Liver (tissue), 8 donors: ENCODE measurements at regions not wholly inside any gene's neighbourhood (a gene's known extent, or its start where the extent isn't known, plus 50 kb on each side); places are given as distances from the start of the nearest gene placed in this dataset.
A peak's percentile ranks its signal among the peaks of the same experiment; 100 is the strongest.

ENCODE experiments used
- DNase-seq: peaks from one replicate; pipeline ENCODE4 v3.0.0-alpha.2; 2017; ENCODE audit warnings: low spot score
- H3K27ac ChIP-seq, 2 donors: one replicate each; pipeline ENCODE4 v1.7.0; 2013; ENCODE audit warnings: inconsistent platforms in 2 of 2, low read length in 2 of 2, control low read depth in 1 of 2, low read depth in 1 of 2, mild to moderate bottlenecking in 1 of 2
- H3K27me3 ChIP-seq, 4 donors: one replicate each; pipeline versions ENCODE4 v1.6.1 to v1.7.0; 2013; ENCODE audit warnings: low read length in 3 of 4, inconsistent platforms in 1 of 4, mild to moderate bottlenecking in 1 of 4, moderate library complexity in 1 of 4; ENCODE audit not compliant: control insufficient read depth in 4 of 4, insufficient read depth in 4 of 4
- H3K36me3 ChIP-seq, 4 donors: one replicate each; pipeline versions ENCODE4 v1.6.1 to v1.7.0; 2013; ENCODE audit warnings: low read length in 3 of 4, mild to moderate bottlenecking in 3 of 4, low read depth in 1 of 4, moderate library complexity in 1 of 4; ENCODE audit not compliant: control insufficient read depth in 4 of 4, insufficient read depth in 3 of 4
- H3K4me1 ChIP-seq, 4 donors: one replicate each; pipeline versions ENCODE4 v1.6.1 to v1.7.0; 2013; ENCODE audit warnings: low read length in 3 of 4, mild to moderate bottlenecking in 3 of 4, moderate library complexity in 1 of 4; ENCODE audit not compliant: control insufficient read depth in 4 of 4, insufficient read depth in 4 of 4
- H3K4me3 ChIP-seq, 3 donors: one replicate each; pipeline versions ENCODE4 v1.6.1 to v1.7.0; 2013; ENCODE audit warnings: low read length in 3 of 3, control low read depth in 1 of 3, low read depth in 1 of 3, mild to moderate bottlenecking in 1 of 3
- H3K9ac ChIP-seq, 2 donors: one replicate each; pipeline ENCODE4 v1.7.0; 2013; ENCODE audit warnings: low read length in 2 of 2, mild to moderate bottlenecking in 2 of 2, moderate library complexity in 2 of 2, control low read depth in 1 of 2, low read depth in 1 of 2
- H3K9me3 ChIP-seq, 4 donors: one replicate each; pipeline versions ENCODE4 v1.6.1 to v1.7.0; 2013; ENCODE audit warnings: low read length in 3 of 4; ENCODE audit not compliant: control insufficient read depth in 4 of 4
- EGR1 ChIP-seq, 2 donors: IDR thresholded peaks; 2 replicates each; pipeline ENCODE4 v1.6.1; 2016 to 2018; ENCODE audit warnings: antibody characterized with exemption in 2 of 2, low read depth in 2 of 2
- FOXA1 ChIP-seq: IDR thresholded peaks from 2 replicates; pipeline ENCODE4 v1.6.1; 2016; ENCODE audit warnings: antibody characterized with exemption
- FOXA2 ChIP-seq: IDR thresholded peaks from 2 replicates; pipeline ENCODE4 v1.6.1; 2016; ENCODE audit warnings: antibody characterized with exemption
- GABPA ChIP-seq, 2 donors: IDR thresholded peaks in 1 of 2; conservative IDR thresholded peaks in 1 of 2; 2 replicates each; pipeline ENCODE4 v1.6.1; 2016; ENCODE audit warnings: antibody characterized with exemption in 2 of 2, mild to moderate bottlenecking in 1 of 2, moderate library complexity in 1 of 2
- HNF4A ChIP-seq, 2 donors: conservative IDR thresholded peaks; 2 replicates each; pipeline ENCODE4 v1.6.1; 2016; ENCODE audit warnings: antibody characterized with exemption in 2 of 2, mild to moderate bottlenecking in 2 of 2
- NR2F2 ChIP-seq: IDR thresholded peaks from 2 replicates; pipeline ENCODE4 v1.6.1; 2016; ENCODE audit warnings: antibody characterized with exemption
- RXRA ChIP-seq, 2 donors: IDR thresholded peaks; 2 replicates each; pipeline ENCODE4 v1.6.1; 2017 to 2018; ENCODE audit warnings: antibody characterized with exemption in 2 of 2, mild to moderate bottlenecking in 1 of 2
- SP1 ChIP-seq: IDR thresholded peaks from 2 replicates; pipeline ENCODE4 v1.6.1; 2018; ENCODE audit warnings: antibody characterized with exemption, mild to moderate bottlenecking
- TAF1 ChIP-seq: conservative IDR thresholded peaks from 2 replicates; pipeline ENCODE4 v1.6.1; 2016; ENCODE audit warnings: antibody characterized with exemption, mild to moderate bottlenecking
- YY1 ChIP-seq: IDR thresholded peaks from 2 replicates; pipeline ENCODE4 v1.6.1; 2016; ENCODE audit warnings: antibody characterized with exemption, mild to moderate bottlenecking
- WGBS: extraction: QIAGEN DNeasy Blood & Tissue Kit; methylation state at CpG from one replicate; pipeline ENCODE4 v1.1.7; 2013; 5-methylcytosine and 5-hydroxymethylcytosine counted together
- TF ChIP-seq, protein P1 (sequence below): IDR thresholded peaks from 2 replicates; pipeline ENCODE4 v1.6.1; 2016; ENCODE audit warnings: antibody characterized with exemption, mild to moderate bottlenecking
- TF ChIP-seq, protein P2 (sequence below): IDR thresholded peaks from 2 replicates; pipeline ENCODE4 v1.6.1; 2016; ENCODE audit warnings: antibody characterized with exemption
- TF ChIP-seq, protein P3 (sequence below): fragments of 150-350 bp; IDR thresholded peaks from 2 replicates; pipeline ENCODE4 v1.5.1; 2017; ENCODE audit warnings: improper control_type of control experiment, low read depth, low read length; ENCODE audit not compliant: missing input control
- TF ChIP-seq, protein P4 (sequence below): IDR thresholded peaks from 2 replicates; pipeline ENCODE4 v1.6.1; 2016; ENCODE audit warnings: antibody characterized with exemption
- donor health status: healthy.
- donor health status: healthy.
- donor health status: healthy.
- donor health status: healthy.
- donor health status: healthy.

DNA sequence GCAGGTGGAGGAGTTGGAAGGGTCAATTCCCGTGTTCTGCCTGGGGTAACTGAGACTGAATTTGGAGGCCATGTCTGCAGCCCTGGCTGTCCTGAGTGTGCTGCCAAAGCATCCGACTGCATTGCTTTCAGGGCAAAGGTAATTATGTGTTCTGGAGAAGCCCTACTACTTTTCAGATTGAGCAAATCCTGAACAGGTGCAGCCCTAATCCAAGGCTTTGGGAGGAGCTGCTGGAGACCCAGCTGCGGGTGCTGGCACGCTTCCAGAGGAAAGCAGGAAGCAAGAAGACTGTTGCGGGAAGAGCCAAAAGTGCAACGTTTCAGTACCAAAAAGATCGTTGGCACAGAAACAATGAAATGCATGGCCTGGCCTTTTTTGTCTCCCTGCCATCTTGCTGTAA, 73.7 kb upstream of the NRIP1 start (continued):
- TF ChIP-seq, protein P1, sequence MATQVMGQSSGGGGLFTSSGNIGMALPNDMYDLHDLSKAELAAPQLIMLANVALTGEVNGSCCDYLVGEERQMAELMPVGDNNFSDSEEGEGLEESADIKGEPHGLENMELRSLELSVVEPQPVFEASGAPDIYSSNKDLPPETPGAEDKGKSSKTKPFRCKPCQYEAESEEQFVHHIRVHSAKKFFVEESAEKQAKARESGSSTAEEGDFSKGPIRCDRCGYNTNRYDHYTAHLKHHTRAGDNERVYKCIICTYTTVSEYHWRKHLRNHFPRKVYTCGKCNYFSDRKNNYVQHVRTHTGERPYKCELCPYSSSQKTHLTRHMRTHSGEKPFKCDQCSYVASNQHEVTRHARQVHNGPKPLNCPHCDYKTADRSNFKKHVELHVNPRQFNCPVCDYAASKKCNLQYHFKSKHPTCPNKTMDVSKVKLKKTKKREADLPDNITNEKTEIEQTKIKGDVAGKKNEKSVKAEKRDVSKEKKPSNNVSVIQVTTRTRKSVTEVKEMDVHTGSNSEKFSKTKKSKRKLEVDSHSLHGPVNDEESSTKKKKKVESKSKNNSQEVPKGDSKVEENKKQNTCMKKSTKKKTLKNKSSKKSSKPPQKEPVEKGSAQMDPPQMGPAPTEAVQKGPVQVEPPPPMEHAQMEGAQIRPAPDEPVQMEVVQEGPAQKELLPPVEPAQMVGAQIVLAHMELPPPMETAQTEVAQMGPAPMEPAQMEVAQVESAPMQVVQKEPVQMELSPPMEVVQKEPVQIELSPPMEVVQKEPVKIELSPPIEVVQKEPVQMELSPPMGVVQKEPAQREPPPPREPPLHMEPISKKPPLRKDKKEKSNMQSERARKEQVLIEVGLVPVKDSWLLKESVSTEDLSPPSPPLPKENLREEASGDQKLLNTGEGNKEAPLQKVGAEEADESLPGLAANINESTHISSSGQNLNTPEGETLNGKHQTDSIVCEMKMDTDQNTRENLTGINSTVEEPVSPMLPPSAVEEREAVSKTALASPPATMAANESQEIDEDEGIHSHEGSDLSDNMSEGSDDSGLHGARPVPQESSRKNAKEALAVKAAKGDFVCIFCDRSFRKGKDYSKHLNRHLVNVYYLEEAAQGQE, result no peak
- TF ChIP-seq, protein P2, sequence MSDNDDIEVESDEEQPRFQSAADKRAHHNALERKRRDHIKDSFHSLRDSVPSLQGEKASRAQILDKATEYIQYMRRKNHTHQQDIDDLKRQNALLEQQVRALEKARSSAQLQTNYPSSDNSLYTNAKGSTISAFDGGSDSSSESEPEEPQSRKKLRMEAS, result no peak
- no peak for TF ChIP-seq GABPA (IDR thresholded peaks at IDR 0.05 in 1 of 2, conservative IDR thresholded peaks at IDR 0.05 in 1 of 2)
- no peak for TF ChIP-seq FOXA2
- TF ChIP-seq HNF4A (conservative IDR thresholded peaks at IDR 0.05), result peak; percentile 28 to 42
- no peak for TF ChIP-seq TAF1
- no peak for TF ChIP-seq NR2F2
- peak; percentile 32 for TF ChIP-seq YY1

DNA sequence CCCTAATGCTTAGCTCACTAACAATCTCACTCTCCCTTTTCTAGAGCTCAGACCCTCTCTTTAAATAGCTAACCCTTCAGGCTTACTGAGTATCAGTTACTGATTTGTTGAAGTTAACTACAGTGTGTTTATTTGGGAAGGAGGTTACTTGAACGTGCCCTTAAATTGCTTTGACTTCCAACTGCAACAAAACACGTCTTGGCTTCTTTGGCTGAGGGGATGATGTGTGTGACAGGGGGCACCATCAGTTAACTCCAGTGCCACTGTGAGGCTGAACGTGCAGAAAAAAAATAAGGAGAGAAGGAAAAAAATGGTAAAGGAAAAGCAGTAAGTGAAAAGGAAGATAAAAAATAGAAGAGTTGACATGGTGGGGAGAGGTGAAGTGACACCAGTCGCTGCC, 75.1 kb upstream of the NRIP1 start:
- TF ChIP-seq YY1 (no peak), FOXA1 (no peak), GABPA (IDR thresholded peaks at IDR 0.05 in 1 of 2, conservative IDR thresholded peaks at IDR 0.05 in 1 of 2) (no peak), TAF1 (no peak), NR2F2 (no peak), RXRA (IDR thresholded peaks at IDR 0.05) (no peak), SP1 (no peak), EGR1 (IDR thresholded peaks at IDR 0.05; ENCODE audit: low read depth in 2 of 2) (no peak)
- TF ChIP-seq, protein P3, sequence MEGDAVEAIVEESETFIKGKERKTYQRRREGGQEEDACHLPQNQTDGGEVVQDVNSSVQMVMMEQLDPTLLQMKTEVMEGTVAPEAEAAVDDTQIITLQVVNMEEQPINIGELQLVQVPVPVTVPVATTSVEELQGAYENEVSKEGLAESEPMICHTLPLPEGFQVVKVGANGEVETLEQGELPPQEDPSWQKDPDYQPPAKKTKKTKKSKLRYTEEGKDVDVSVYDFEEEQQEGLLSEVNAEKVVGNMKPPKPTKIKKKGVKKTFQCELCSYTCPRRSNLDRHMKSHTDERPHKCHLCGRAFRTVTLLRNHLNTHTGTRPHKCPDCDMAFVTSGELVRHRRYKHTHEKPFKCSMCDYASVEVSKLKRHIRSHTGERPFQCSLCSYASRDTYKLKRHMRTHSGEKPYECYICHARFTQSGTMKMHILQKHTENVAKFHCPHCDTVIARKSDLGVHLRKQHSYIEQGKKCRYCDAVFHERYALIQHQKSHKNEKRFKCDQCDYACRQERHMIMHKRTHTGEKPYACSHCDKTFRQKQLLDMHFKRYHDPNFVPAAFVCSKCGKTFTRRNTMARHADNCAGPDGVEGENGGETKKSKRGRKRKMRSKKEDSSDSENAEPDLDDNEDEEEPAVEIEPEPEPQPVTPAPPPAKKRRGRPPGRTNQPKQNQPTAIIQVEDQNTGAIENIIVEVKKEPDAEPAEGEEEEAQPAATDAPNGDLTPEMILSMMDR, result no peak
- TF ChIP-seq, protein P4, sequence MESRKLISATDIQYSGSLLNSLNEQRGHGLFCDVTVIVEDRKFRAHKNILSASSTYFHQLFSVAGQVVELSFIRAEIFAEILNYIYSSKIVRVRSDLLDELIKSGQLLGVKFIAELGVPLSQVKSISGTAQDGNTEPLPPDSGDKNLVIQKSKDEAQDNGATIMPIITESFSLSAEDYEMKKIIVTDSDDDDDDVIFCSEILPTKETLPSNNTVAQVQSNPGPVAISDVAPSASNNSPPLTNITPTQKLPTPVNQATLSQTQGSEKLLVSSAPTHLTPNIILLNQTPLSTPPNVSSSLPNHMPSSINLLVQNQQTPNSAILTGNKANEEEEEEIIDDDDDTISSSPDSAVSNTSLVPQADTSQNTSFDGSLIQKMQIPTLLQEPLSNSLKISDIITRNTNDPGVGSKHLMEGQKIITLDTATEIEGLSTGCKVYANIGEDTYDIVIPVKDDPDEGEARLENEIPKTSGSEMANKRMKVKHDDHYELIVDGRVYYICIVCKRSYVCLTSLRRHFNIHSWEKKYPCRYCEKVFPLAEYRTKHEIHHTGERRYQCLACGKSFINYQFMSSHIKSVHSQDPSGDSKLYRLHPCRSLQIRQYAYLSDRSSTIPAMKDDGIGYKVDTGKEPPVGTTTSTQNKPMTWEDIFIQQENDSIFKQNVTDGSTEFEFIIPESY, result no peak
- Histone ChIP-seq H3K9ac (no peak overlapping the region), H3K9me3 (no peaks in the 10 kb centered on the region), H3K27me3 (no peaks in the 10 kb centered on the region), H3K36me3 (no peaks in the 10 kb centered on the region), H3K4me3 (no peak overlapping the region), H3K27ac (peak overlapping the region; percentile 25 to 61), H3K4me1 (peaks cover 10 to 58% (median 39%) of the 10 kb centered on the region in 4 donors)
- DNase-seq, result no peak
- 26% methylated on average over 4 of the region's 4 CpGs for WGBS
